ENCODE measurements at regions not wholly inside any gene's neighbourhood (a gene's known extent, or its start where the extent isn't known, plus 50 kb on each side); places are given as distances from the start of the nearest gene placed in this dataset.

DNA sequence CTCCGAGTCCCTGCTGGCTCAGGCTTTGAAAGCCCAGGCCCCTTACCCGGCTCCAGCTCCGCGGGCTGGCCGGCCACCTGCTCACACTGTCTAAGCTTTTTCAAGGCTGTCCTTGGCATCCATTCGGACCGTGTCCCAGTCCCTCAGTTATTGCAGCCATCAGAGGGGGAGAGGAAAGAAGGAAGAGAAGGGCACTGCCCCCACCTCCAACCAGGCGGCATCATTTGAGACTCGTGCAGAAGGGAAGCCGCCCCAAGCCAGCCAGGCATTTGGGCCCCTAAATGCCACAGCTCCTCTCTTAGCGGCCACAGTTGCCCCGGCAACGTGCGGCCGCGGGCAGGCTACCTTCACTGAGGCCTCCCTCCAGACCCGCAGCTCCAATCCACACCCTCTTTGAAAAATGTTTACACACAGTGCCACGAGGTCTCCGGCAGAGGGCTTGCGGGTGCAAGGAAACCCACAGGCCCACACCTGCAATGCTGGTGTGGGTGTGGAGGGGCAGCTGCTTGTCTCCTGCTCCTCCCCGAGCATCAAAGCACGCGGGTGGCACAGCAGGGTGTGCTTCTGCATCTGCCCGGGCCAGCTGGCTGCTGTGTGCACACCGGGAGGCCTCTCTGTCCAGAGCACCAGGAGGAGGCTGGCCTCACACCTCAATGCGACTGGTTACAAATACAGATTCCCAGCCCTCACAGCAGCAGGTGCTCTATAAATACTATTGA, 124.4 kb downstream of the CTTN start:
- DNase-seq: no peak

GRCh38 chr11:70523384-70524095, 125.2 kb downstream of the CTTN start:
- no peak for DNase-seq

DNA sequence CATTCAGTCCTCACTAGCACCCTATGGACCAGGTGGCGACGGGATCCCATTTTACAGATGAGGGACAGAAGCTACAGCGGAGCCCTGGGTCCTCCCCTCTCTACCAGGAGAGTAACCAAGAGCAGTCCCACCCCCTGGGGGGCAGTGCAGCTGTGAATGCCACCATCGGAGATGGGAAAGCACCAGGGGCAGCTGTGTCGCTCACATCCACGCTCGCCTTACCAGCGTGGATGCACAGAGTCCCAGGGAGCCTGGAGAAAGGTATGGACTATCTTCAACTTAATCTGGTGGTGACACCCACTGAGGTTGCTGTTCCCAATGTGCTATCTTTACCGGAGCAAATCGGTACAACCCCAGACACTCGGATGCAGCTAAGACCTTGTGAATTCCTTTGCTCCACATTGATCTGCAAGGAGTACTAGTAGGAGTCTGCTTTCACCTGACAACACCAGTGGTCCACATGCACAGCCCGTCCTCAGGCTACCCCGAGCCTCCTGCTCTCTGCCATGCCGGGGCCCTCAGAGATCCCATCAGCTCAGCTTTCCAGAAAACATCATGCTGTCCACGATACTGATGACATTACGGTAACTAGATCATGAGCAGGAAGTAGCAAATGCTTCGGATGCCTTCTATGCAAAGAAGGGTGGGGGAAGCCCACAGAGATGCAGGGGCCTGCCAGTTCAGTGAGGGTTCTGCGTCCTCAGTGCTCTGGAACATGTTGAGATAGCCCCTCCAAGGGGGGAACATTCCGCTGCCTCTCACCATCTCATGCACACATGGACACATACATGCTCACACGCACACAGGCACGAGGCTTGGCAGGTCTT, 126.0 kb downstream of the CTTN start:
- peak; percentile 69 for DNase-seq

DNA sequence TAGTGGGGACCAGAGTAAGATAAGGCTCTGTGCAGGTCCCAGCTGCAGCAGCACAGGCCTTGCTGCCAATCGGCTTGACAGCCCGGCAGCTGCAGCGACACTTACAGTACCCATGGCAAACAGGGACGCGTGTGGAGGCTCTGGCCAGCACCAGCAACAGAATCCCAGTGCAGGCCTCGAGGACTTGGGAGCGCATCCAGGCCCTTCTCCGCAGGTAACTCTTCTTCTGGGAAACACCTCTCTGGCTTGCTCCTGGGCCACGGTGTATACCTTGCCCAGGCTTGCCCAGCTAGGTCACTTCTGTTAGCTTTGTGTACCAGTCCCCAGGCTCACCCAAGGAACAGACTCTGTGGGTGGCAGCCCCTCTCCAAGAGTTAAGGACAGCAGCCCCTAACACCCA, 126.7 kb downstream of the CTTN start:
- no peak for DNase-seq

- DNase-seq: no peak
These were observed 127.1 kb downstream of the CTTN start for GRCh38 chr11:70525466-70525865.

DNA sequence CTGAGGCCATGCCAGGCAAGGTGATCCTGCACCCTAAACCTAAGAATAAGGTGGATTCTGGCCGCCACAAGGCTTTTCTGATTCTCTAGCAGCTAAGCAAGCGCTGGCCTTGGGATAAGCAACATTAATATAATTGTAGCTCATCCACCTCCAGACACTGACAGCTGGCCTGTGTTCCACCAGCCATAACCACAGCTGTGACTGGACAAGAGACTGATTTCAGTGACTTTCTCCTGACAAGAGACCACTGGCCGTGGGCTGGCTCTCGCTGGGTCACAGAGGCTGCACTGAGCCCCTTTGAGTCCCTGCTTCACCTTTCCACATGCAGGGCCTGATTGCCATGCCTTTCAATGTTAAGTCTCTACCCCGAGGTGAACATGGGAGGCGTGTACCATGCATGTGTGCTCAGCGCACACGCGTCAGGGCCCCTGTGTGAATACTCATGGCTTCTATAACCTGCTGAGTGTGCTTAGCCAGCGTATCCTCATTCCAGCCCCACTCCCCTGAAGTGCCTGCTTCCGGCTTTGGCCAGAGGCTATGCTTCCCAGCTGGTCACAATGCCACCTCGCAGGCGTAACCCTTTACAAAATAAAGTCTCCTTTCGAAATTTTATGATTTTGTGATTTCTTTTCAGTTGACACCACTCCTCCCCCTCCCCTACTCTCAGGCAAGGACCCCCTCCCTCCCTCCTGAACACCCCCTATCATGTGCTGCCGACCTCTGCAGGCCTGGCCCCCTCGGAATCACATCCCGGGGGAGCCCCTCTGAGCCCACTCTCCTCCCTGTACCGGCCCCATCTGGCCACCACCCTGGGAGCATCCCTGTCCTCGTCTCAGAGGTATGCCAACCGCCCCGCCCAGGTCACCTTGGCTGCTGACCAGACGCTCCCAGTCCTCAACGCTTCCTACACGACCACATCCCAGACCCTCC, 128.1 kb downstream of the CTTN start:
- DNase-seq: no peak

GRCh38 chr11:70527046-70527395, 128.7 kb downstream of the CTTN start:
- no peak for DNase-seq

DNA sequence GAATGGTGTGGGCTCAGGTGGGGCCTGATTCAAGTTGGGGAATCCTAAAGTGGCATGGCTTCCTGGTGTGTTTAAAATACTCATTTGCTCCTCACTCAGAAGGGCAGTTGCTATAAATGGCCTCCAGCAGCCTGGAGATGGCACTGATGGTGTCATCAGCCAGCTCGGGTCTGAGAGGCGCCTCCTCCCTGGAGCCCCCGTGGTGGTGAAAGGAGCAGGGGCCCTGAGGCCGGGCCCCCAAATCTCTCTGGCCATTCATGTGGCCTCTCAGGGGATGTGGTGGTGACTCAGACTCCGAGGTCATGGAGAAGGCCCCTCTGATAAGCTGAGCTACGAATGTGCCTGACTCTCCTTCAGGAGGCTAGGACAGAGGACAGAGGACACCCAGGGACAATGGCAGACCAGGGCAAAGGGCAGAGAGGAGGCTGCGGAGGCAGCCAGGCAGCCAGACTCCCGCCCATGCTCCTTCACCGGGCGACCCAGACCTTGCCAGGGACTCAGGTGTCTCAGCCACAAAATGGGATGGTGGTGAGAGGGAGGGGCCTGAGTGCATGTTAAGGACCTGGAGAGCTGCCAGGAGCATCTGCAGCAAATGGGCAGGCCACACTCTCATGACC, 129.2 kb downstream of the CTTN start:
- no peak for DNase-seq

DNA sequence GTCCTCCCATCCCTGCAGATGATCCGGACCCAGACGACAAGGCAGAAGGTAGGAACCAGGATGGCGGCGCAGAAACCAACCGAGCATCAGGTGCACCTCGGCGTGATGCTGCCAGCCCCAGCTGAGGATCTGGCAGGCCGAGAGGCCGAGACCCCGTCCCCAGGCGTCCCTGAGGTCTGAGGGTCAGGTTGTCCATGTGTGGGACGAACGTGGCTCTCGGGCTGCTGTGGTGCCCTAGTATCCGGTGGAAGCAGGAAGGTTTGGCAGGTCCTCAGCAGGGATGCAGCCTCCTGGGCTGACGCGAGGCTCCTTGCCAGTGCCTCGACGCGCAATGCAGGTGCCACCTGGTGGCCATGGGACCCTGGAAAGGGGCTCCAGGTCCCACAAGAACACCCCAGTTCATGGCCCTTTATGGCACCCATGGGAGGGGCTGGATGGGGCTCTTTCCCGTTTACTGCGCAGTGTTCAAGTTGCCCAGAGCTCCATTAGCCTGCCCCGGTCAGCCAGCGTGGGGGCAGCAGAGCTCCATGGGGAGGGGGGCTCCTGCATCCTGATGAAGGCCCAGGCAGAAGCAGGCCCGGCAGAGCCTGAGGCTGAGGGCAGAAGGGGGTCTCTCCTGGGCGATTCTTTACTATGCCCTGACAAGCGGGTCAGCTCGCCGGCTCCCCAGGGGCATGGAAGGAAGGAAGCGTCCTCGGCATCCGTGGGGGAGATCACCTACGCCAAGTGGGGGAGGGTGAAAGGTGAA, 129.9 kb downstream of the CTTN start:
- no peak for DNase-seq

DNA sequence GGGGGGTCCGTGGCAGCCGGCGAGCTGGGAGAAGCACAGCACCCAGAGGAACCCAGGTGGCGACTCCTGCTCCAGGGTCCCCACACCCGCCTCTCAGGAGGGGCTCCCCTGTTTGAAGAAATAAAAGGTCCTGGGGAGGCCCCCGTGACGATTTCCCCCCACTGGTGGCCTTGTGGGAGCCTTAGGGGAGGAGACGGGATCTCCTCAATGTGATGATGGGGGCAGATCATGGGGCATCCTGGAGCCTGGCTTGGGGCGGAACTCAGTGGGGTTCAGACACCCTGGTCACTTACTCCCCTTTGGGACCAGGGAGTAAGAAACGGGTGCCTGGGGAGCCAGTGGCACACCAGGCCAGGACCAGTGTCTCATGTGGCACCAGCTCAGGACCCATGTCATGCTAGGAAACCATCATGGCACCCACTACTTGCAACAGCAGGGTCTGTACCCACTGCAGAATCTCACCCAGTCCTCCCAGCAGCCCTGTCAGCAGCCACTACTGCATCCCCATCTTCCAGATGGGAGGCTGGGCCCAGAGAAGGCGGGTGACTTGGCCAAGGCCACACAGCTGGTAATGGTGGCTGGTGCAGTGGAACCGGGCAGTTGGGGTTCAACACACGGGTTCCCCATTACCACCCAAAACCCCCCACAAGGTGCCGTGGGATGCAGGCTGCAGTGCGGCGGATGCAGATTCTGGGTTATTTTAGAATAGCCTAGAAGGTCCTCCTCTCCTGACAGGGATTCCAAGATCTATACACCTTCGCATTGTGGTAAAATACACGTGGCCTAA, 130.7 kb downstream of the CTTN start:
- no peak for DNase-seq

GRCh38 chr11:70530010-70530409, 131.7 kb downstream of the CTTN start:
- no peak for DNase-seq

DNA sequence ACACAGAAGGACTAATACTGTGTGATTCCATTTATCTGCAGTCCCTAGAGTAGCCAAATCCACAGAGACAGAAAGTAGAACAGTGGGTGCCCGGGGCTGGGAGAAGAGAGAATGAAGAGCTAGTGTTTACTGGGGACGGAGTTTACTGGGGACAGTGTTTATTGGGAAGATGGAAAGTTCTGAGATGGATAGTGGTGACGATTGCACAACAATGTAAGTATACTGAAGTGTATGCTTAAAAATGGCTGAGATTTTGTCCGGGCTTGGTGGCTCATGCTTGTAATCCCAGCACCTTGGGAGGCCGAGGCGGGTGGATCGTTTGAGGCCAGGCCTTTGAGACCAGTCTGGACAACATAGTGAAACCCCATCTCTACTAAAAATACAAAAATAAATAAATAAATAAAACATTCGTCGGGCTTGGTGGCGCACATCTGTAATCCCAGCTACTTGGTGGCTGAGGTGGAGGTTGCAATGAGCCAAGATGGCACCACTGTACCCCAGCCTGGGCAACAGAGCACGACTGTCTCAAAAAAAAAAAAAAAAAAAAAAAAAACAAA, 132.4 kb downstream of the CTTN start:
- no peak for DNase-seq

DNA sequence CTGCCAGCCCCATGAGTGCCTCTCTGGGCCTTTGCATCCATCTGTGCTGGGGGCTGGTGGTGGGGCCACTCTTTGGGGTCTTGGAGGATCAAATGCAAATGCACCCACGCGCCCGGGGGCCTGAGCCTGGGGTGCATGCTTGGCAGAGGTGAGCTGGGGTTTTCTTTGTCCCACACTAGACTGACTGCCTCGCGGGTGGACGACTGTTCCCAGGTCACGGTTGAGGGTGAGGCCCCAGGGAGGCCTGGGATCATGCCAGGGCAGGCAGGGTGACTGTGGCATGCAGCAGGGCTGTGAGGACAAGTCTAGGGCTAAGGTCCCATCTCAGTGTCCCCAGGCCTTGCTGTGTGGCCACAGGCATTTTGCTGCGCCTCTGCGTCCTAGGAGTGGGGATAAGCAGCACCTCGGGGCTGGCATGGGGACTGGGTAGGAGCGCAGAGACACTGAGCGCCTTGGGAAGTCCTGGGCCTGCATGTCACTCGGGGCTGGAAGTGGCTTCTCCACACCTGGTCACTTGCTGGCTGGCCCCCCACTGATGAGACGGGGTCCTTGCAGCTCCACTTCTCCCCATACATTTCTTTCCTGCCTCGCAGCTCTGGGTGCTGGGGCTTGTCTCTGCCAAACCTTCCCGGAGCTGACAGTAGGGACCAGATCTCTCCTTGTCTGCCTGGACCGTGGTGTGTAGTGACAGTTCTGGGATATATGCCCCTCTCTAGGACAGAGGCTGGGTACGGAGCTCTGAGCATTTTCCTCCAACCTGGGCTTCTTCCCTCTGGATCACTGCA, 133.1 kb downstream of the CTTN start:
- DNase-seq: no peak

- no peak for DNase-seq
These were observed 133.7 kb downstream of the CTTN start for GRCh38 chr11:70532066-70532440.

GRCh38 chr11:70532731-70533130, 134.4 kb downstream of the CTTN start:
- no peak for DNase-seq

GRCh38 chr11:70535191-70535971, 137.1 kb downstream of the CTTN start:
- no peak for DNase-seq

DNA sequence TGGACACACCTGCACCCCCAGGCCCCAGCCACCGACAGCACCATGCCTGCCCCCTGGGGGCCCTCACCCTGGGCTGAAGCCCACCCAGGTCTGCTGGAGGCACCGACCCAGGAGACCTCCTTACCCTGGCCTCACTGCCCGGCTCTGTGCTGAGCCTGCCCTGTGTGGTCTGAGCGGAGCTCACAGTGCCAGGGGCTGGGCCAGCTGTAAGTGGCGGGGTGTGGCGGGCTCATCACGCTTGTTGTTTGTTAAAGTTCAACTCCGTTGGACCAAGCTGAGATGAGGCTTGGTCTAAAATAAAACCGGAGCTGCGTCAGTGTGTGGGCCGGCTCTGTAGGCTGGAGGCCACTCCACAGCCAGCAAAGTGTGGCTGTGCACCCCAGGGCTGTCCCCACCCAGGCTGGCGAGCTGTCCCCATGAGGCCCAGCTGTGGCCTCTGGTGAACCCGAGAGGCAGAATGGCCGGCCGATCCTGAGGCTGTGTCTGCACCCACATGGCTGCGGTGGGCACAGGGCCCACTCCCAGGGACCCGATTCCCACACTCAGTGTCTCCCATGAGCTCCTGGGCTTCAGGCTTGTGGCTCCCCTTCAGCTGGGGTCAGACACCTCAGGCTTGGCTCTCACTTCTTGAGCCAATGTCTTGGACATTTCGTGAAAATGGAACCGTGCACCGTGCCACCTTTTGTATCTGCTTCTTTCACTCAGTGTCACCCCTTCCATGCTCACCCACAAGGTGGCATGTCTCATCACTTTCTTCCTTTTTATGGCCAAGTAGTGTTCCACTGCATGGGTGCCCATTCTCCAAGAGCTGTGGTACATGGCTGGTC, 137.9 kb downstream of the CTTN start:
- no peak for DNase-seq
